ENCODE measurements at regions not wholly inside any gene's neighbourhood (a gene's known extent, or its start where the extent isn't known, plus 50 kb on each side); places are given as distances from the start of the nearest gene placed in this dataset.

DNA sequence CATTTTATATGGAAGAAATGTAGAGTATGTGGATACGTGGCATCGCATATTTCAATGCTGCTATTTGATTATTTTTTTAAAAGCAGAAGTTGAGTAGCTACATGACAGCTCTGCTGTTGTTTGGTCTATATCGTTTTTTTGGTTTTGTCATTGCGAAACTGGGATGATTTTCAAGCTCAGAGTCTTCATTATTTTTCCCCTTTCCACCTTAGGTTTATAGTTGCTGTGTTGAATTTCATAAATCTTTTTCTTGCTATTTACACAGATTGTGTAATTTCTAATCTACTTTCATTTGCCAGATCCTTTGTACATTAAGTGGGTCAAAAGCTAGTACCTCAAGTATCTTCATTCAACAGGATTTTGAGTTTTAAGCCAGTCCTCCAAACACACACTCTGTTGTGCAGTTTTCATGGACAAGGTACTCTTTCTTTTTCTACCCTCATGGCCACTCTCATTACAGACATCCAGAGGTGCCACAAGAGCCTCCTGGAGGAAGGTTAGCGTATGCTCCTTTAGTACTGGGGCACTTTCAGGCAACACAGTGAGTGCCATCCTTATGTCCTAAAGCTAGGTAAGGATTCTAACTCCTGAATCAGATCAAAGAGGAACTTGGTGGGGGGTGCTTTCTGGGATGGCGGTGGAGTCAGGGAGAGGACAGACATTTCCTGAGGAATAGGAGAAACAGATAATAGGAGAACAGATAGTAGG, 123.2 kb downstream of the FHIP1A start:
- H3K27ac ChIP-seq (ENCODE audit: low read depth in 1 of 2, low read length in 2 of 2): no peak overlapping the region
- TF ChIP-seq FOXA1 (IDR thresholded peaks at IDR 0.05) (no peak), RXRA (IDR thresholded peaks at IDR 0.05) (no peak), RAD21 (IDR thresholded peaks at IDR 0.05) (no peak), JUND (IDR thresholded peaks at IDR 0.05) (no peak), ZBTB33 (IDR thresholded peaks at IDR 0.05) (no peak), REST (IDR thresholded peaks at IDR 0.05) (no peak), EGR1 (IDR thresholded peaks at IDR 0.05; ENCODE audit: low read depth in 2 of 2) (no peak), HNF4G (IDR thresholded peaks at IDR 0.05) (no peak)
- TF ChIP-seq, protein P1, sequence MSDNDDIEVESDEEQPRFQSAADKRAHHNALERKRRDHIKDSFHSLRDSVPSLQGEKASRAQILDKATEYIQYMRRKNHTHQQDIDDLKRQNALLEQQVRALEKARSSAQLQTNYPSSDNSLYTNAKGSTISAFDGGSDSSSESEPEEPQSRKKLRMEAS (IDR thresholded peaks at IDR 0.05): no peak
- no peaks in the 10 kb centered on the region for H3K4me1 ChIP-seq (ENCODE audit: control insufficient read depth in 4 of 4, insufficient read depth in 4 of 4, low read length in 3 of 4)
- no peak for DNase-seq (ENCODE audit: low spot score)
- no peaks in the 10 kb centered on the region for H3K9me3 ChIP-seq (ENCODE audit: control insufficient read depth in 4 of 4, low read length in 3 of 4)
- 74% methylated on average over 6 of the region's 6 CpGs for WGBS
- H3K27me3 ChIP-seq (ENCODE audit: control insufficient read depth in 4 of 4, insufficient read depth in 4 of 4, low read length in 3 of 4): no peaks in the 10 kb centered on the region
- H3K4me3 ChIP-seq (ENCODE audit: low read depth in 1 of 3, low read length in 3 of 3): no peak overlapping the region
- no peak overlapping the region for H3K9ac ChIP-seq (ENCODE audit: low read depth in 1 of 2, low read length in 2 of 2)
- H3K36me3 ChIP-seq (ENCODE audit: control insufficient read depth in 4 of 4, insufficient read depth in 3 of 4, low read depth in 1 of 4, low read length in 3 of 4): no peaks in the 10 kb centered on the region

GRCh38 chr4:151534195-151534594, 125.2 kb downstream of the FHIP1A start:
- H3K4me1 ChIP-seq (ENCODE audit: control insufficient read depth in 4 of 4, insufficient read depth in 4 of 4, low read length in 3 of 4): no peaks in the 10 kb centered on the region
- TF ChIP-seq NR2F2 (IDR thresholded peaks at IDR 0.05) (no peak), FOXA2 (IDR thresholded peaks at IDR 0.05) (no peak), JUND (IDR thresholded peaks at IDR 0.05) (no peak), HNF4G (IDR thresholded peaks at IDR 0.05) (no peak), EGR1 (IDR thresholded peaks at IDR 0.05; ENCODE audit: low read depth in 2 of 2) (no peak), YY1 (IDR thresholded peaks at IDR 0.05) (no peak), REST (IDR thresholded peaks at IDR 0.05) (no peak), FOXA1 (IDR thresholded peaks at IDR 0.05) (no peak), RAD21 (IDR thresholded peaks at IDR 0.05) (no peak), ATF3 (IDR thresholded peaks at IDR 0.05) (no peak), RXRA (IDR thresholded peaks at IDR 0.05) (no peak), ZBTB33 (IDR thresholded peaks at IDR 0.05) (no peak), HNF4A (conservative IDR thresholded peaks at IDR 0.05) (no peak), SP1 (IDR thresholded peaks at IDR 0.05) (no peak), CTCF (IDR thresholded peaks at IDR 0.05; ENCODE audit: low read depth, low read length, missing input control) (no peak)
- TF ChIP-seq, protein P1 (IDR thresholded peaks at IDR 0.05): no peak
- peaks cover 0 to 1% (median 0%) of the 10 kb centered on the region in 4 donors for H3K36me3 ChIP-seq (ENCODE audit: control insufficient read depth in 4 of 4, insufficient read depth in 3 of 4, low read depth in 1 of 4, low read length in 3 of 4)
- 42% methylated on average over 1 of the region's 1 CpG for WGBS
- no peaks in the 10 kb centered on the region for H3K27me3 ChIP-seq (ENCODE audit: control insufficient read depth in 4 of 4, insufficient read depth in 4 of 4, low read length in 3 of 4)
- no peak overlapping the region for H3K27ac ChIP-seq (ENCODE audit: low read depth in 1 of 2, low read length in 2 of 2)
- H3K9me3 ChIP-seq (ENCODE audit: control insufficient read depth in 4 of 4, low read length in 3 of 4): no peaks in the 10 kb centered on the region
- H3K9ac ChIP-seq (ENCODE audit: low read depth in 1 of 2, low read length in 2 of 2): no peak overlapping the region
- DNase-seq (ENCODE audit: low spot score): no peak
- no peak overlapping the region for H3K4me3 ChIP-seq (ENCODE audit: low read depth in 1 of 3, low read length in 3 of 3)
